Prostate gland (tissue), 2 donors: ENCODE measurements at regions not wholly inside any gene's neighbourhood (a gene's known extent, or its start where the extent isn't known, plus 50 kb on each side); places are given as distances from the start of the nearest gene placed in this dataset.

Experiments
- DNase-seq: peaks from one replicate; pipeline ENCODE4 v3.0.0-alpha.2; 2019; ENCODE audit warnings: low spot score
- H3K27ac ChIP-seq, 2 donors: fragments of 200-600 bp; sonication (generic); 2 replicates each; pipeline ENCODE4 v1.5.1; 2017 to 2019
- H3K27me3 ChIP-seq: fragments of 200-600 bp; sonication (generic); replicated peaks from 2 replicates; pipeline ENCODE4 v1.5.1; 2019; ENCODE audit not compliant: insufficient read depth
- H3K36me3 ChIP-seq, 2 donors: fragments of 200-600 bp; sonication (generic); 1 replicate in 1 of 2; 2 replicates in 1 of 2; pipeline versions ENCODE4 v1.5.1 to v1.8.1; 2017 to 2019
- H3K4me1 ChIP-seq: fragments of 200-600 bp; sonication (generic); replicated peaks from 2 replicates; pipeline ENCODE4 v1.5.1; 2019
- H3K4me3 ChIP-seq, 2 donors: fragments of 200-600 bp; sonication (generic); 2 replicates each; pipeline ENCODE4 v1.5.1; 2017 to 2019
- H3K9me3 ChIP-seq: fragments of 200-600 bp; sonication (generic); 2 replicates; pipeline ENCODE4 v1.5.1; 2017
- CTCF ChIP-seq, 4 experiments: fragments of 200-600 bp in 2 of 4; fragments of 450-650 bp in 2 of 4; sonication (generic) in 2 of 4; IDR thresholded peaks; 1 replicate in 3 of 4; 2 replicates in 1 of 4; pipeline ENCODE4 v1.5.1; 2016 to 2019; ENCODE audit warnings: antibody characterized with exemption in 4 of 4, mild to moderate bottlenecking in 2 of 4, moderate library complexity in 2 of 4
- POLR2A ChIP-seq: fragments of 450-650 bp; IDR thresholded peaks from one replicate; pipeline ENCODE4 v1.6.1; 2016; ENCODE audit warnings: antibody characterized with exemption, mild to moderate bottlenecking
- POLR2AphosphoS5 ChIP-seq: sonication (generic); formaldehyde crosslinking; IDR thresholded peaks from one replicate; pipeline ENCODE4 v1.6.1; 2017; ENCODE audit warnings: antibody characterized with exemption
- WGBS: methylation state at CpG from one replicate; pipeline ENCODE4 v1.1.5; 2018; 5-methylcytosine and 5-hydroxymethylcytosine counted together
- intact Hi-C: fragments of 100-400 bp; cut with DNase I; formaldehyde crosslinking; loops from one replicate; pipeline ENCODE4 v1.14.2; 2022

DNA sequence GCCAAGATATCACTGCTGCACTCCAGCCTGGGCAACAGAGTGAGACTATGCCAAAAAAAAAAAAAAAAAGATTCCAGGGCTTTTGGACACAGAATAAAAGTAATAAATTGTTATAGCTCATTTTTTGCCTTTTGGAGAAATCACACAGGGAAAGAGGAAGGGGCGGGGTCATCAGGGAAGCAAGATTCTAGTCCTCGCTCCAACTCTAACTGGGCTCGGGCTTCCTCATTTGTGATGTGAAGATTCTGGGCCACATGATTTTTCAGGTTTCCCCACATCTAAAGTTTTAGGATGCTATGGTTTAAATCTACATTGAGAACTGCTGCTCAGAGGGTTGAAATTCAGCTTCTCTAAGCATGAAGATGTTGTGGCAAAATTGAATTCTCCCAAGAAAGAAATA, 179.3 kb upstream of the PLXNA2 start:
- intact Hi-C loops, result no loop called here
- Histone ChIP-seq H3K4me3 (no peak overlapping the region), H3K27me3 (no peaks in the 10 kb centered on the region), H3K27ac (no peak overlapping the region), H3K9me3 (no peaks in the 10 kb centered on the region), H3K36me3 (no peaks in the 10 kb centered on the region), H3K4me1 (no peaks in the 10 kb centered on the region)
- DNase-seq, result no peak
- 73% methylated on average over 3 of the region's 3 CpGs for WGBS
- TF ChIP-seq POLR2AphosphoS5 (no peak), POLR2A (no peak), CTCF (IDR thresholded peaks at IDR 0.05) (no peak)

DNA sequence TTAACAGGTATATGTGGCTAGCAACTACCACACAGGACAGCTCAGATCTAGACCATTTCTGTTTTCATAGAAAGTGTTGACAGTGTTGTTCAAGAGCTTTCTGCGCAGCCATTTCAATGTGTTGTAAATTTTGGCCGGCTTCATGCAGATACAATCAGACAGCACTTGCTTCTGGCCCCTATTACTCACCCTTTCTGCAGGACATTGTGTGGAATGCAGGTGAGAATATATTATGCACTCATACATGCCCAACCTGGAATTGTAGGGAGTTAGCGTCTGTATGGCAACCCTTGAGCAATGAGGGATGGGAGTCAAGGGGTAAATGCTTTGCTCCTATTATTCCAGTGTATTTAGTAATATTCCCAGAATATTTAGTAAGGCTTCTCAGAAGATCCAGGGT, 180.9 kb upstream of the PLXNA2 start:
- 87% methylated on average over 3 of the region's 3 CpGs for WGBS
- Histone ChIP-seq H3K4me3 (no peak overlapping the region), H3K27me3 (no peaks in the 10 kb centered on the region), H3K9me3 (no peaks in the 10 kb centered on the region), H3K36me3 (no peaks in the 10 kb centered on the region), H3K4me1 (no peaks in the 10 kb centered on the region), H3K27ac (no peak overlapping the region)
- TF ChIP-seq CTCF (IDR thresholded peaks at IDR 0.05) (no peak), POLR2A (no peak), POLR2AphosphoS5 (no peak)
- intact Hi-C loops, result no loop called here
- DNase-seq, result no peak

- Histone ChIP-seq H3K36me3 (no peaks in the 10 kb centered on the region), H3K27ac (no peak overlapping the region), H3K4me3 (no peak overlapping the region), H3K4me1 (no peaks in the 10 kb centered on the region), H3K27me3 (no peaks in the 10 kb centered on the region), H3K9me3 (no peaks in the 10 kb centered on the region)
- intact Hi-C loops, result no loop called here
- DNase-seq, result no peak
- WGBS, result 63% methylated on average over 3 of the region's 3 CpGs
- TF ChIP-seq POLR2A (no peak), CTCF (IDR thresholded peaks at IDR 0.05) (no peak), POLR2AphosphoS5 (no peak)
Measured at GRCh38 chr1:208430220-208430619, 186.0 kb upstream of the PLXNA2 start.

- Histone ChIP-seq H3K36me3 (no peaks in the 10 kb centered on the region), H3K4me1 (no peaks in the 10 kb centered on the region), H3K27me3 (no peaks in the 10 kb centered on the region), H3K4me3 (no peak overlapping the region), H3K9me3 (no peaks in the 10 kb centered on the region), H3K27ac (no peak overlapping the region)
- DNase-seq, result no peak
- 87% methylated on average over 3 of the region's 3 CpGs for WGBS
- TF ChIP-seq CTCF (IDR thresholded peaks at IDR 0.05), result no peak
- TF ChIP-seq POLR2A, result no peak
- intact Hi-C loops, result no loop called here
Measured at GRCh38 chr1:208431721-208432120, 187.5 kb upstream of the PLXNA2 start.

- Histone ChIP-seq H3K4me1 (no peaks in the 10 kb centered on the region), H3K36me3 (no peaks in the 10 kb centered on the region), H3K9me3 (no peaks in the 10 kb centered on the region), H3K27ac (no peak overlapping the region), H3K27me3 (no peaks in the 10 kb centered on the region), H3K4me3 (no peak overlapping the region)
- intact Hi-C loops, result no loop called here
- DNase-seq, result no peak
- 65% methylated on average over 2 of the region's 2 CpGs for WGBS
- TF ChIP-seq CTCF (IDR thresholded peaks at IDR 0.05), result no peak
- TF ChIP-seq POLR2AphosphoS5, result no peak
- no peak for TF ChIP-seq POLR2A
Measured at GRCh38 chr1:208432346-208432745, 188.2 kb upstream of the PLXNA2 start.
